ENCODE measurements at regions not wholly inside any gene's neighbourhood (a gene's known extent, or its start where the extent isn't known, plus 50 kb on each side); places are given as distances from the start of the nearest gene placed in this dataset.
"Not testable (repeated sequence)": the region's sequence is repeated elsewhere in the genome, so short reads cannot be mapped to it uniquely, and the experiment has no call there.

DNA sequence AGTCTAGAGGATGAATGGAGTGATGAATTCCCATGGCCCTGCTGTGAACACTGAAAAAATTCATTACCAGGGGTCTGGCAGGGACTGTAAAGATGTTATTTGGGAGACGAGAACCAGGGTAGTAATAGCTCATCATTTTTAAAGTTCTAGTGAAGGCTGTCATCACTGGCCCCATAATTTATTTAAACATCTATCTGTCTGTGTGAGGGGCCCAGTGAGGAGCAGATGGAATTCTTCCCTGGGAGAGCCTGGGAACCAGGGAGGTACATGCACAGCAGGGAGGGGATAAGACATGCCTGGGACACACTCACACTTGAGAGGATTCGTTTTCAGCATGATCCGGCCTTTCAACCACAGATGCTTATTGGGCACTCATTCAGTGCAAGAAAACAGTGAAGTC, 162.0 kb downstream of the PDGFRA start:
- ATAC-seq: no peak
- H3K27me3 Mint-ChIP-seq (ENCODE audit: low read depth): peaks cover 3% of the 10 kb centered on the region
- H3K9me3 Mint-ChIP-seq: no peaks in the 10 kb centered on the region
- H3K36me3 Mint-ChIP-seq (ENCODE audit: insufficient read depth): no peaks in the 10 kb centered on the region
- H3K4me3 Mint-ChIP-seq: no peak overlapping the region
- H3K4me1 Mint-ChIP-seq (ENCODE audit: low read depth): no peaks in the 10 kb centered on the region
- no peak for DNase-seq

DNA sequence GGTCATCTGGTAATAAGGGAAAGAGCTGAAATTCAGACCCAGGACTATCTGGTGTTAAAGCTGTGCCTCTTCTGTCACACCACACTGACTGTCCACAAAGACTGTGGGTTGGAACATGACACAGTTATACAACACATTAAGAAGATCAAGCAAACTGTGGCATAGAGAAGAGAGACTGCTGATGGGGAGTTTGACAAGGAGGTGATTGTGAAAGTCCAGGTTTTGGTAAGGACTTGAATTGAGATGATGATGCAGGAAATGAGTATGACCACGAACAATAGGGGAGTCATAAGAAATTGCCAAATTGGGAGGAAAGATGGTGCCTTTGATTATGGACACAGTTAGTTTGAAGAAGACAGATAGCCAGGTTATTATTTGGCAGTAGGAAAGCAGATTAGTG, 163.4 kb downstream of the PDGFRA start:
- ATAC-seq (no peak), DNase-seq (no peak)
- Mint-ChIP-seq H3K4me1 (ENCODE audit: low read depth) (no peaks in the 10 kb centered on the region), H3K27me3 (ENCODE audit: low read depth) (peaks cover 3% of the 10 kb centered on the region), H3K36me3 (ENCODE audit: insufficient read depth) (no peaks in the 10 kb centered on the region), H3K9me3 (no peaks in the 10 kb centered on the region), H3K4me3 (no peak overlapping the region)

DNA sequence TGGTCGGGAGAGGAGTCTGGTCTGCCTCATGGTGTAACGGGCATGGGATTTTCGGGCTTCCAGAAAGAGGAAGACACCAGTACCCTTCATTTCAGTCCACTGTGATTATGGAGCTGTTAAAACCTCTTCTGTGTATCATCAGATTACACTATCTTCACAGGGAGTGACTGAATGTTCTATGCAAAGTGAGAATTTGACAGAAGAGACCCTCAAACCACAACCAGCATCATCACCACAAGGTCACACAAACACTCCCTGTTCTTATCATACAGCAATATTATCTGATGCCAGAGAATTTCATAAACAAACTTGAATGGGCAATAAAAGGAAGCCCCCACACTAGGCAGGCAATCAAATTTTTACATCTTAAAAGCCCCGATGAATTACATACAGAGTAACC, 164.2 kb downstream of the PDGFRA start:
- Mint-ChIP-seq H3K9me3 (no peaks in the 10 kb centered on the region), H3K4me1 (ENCODE audit: low read depth) (no peaks in the 10 kb centered on the region), H3K4me3 (no peak overlapping the region), H3K27me3 (ENCODE audit: low read depth) (peaks cover 3% of the 10 kb centered on the region), H3K36me3 (ENCODE audit: insufficient read depth) (no peaks in the 10 kb centered on the region)
- ATAC-seq: no peak
- DNase-seq: no peak

DNA sequence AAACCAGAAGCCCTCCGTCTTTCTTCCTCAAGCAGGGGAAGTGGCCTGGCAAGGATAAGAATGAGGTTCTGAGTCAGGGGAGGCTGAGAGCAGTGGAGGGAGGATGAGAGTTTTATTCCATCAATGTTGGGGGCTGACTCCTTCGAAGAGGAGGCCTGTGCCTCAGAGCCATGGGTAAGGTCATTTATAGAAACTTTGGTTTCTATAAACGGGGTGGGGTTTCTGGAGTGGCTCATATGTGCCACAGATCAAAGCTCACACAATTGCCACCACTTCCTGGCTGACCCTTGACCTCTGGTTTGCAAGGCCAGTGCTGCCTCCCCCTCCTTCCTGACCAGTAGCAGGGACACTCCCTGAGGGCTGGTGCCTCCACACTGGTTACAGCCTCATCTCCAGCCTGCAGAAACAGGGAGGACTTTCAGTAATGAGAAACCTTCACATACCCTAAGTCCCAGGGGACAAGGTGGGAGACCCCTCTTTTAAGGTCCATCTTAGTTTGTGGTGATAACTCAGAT, 166.0 kb downstream of the PDGFRA start:
- no peaks in the 10 kb centered on the region for H3K9me3 Mint-ChIP-seq
- H3K27me3 Mint-ChIP-seq (ENCODE audit: low read depth): peaks cover 3% of the 10 kb centered on the region
- no peaks in the 10 kb centered on the region for H3K36me3 Mint-ChIP-seq (ENCODE audit: insufficient read depth)
- no peaks in the 10 kb centered on the region for H3K4me1 Mint-ChIP-seq (ENCODE audit: low read depth)
- DNase-seq (no peak), ATAC-seq (no peak)
- H3K4me3 Mint-ChIP-seq: no peak overlapping the region

DNA sequence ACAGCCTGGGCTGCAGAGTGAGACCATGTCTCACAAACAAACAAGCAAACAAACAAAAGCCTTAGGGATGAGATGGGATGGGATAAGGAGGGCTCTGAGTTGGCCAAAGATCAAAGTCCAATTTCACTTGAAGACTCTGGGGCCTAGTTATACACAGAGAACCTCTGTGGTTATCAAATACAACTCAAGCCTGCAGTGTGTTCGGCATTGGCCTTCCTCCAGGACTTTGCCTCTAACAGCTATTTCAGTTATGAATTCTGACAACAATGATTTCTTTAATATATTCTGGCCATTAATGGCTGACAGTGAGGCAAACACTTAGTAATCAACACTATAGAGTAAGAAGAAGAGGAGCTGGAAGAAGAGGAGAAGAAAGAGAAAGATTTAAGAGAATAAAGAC, 171.1 kb downstream of the PDGFRA start:
- H3K4me3 Mint-ChIP-seq: no peak overlapping the region
- ATAC-seq (no peak), DNase-seq (no peak)
- H3K36me3 Mint-ChIP-seq (ENCODE audit: insufficient read depth): no peaks in the 10 kb centered on the region
- no peaks in the 10 kb centered on the region for H3K9me3 Mint-ChIP-seq
- no peaks in the 10 kb centered on the region for H3K27me3 Mint-ChIP-seq (ENCODE audit: low read depth)
- no peaks in the 10 kb centered on the region for H3K4me1 Mint-ChIP-seq (ENCODE audit: low read depth)

DNA sequence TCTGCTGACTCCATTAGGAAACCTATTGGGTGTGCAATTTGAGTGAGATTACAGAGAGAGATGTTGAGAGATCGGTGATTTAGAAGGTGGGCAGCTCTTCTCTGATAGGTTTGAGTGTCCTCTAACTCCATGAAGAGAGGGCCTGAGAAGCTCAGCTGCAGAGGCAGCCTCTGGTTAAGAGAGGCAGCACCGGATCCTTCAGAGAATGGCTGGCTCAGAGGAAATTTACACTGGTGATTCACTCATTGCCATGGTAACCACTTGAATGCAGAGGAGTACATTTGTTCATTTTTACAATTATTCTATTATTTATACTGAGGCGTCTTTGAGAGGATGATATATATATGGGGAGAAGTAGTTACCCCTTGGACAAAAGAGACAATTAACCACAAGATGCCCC, 171.7 kb downstream of the PDGFRA start:
- Mint-ChIP-seq H3K36me3 (ENCODE audit: insufficient read depth) (no peaks in the 10 kb centered on the region), H3K4me1 (ENCODE audit: low read depth) (no peaks in the 10 kb centered on the region), H3K27me3 (ENCODE audit: low read depth) (no peaks in the 10 kb centered on the region), H3K4me3 (no peak overlapping the region), H3K9me3 (no peaks in the 10 kb centered on the region)
- no peak for DNase-seq
- ATAC-seq: no peak

DNA sequence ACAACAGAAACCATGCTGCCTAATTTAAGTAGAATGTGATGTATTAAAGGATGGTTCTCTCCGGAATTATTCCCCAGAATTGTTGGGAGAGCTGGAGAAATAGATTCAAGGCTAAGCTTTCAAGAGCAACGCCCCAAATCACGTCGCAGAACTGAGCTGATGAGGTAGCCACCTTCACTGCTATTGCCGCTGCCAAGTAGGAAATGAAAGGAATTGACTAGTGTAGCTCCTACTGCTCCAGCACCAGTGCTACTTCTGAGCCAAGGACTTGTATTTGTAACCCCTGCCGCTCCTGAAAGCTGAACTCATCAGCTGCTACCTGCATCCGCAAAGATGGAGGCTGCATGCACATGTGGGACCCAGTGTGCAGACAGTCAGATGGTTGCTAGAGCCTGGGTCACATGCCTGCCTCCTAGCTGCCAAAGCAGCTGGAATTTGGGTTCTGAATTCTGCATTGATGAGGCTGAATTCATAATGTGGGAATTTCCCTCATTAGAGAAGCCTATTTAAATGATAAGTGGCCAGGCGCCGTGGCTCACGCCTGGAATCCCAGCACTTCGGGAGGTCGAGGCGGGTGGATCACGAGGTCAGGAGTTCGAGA, 173.9 kb downstream of the PDGFRA start:
- H3K36me3 Mint-ChIP-seq (ENCODE audit: insufficient read depth): no peaks in the 10 kb centered on the region
- DNase-seq (no peak), ATAC-seq (no peak)
- no peak overlapping the region for H3K4me3 Mint-ChIP-seq
- H3K9me3 Mint-ChIP-seq: no peaks in the 10 kb centered on the region
- H3K4me1 Mint-ChIP-seq (ENCODE audit: low read depth): no peaks in the 10 kb centered on the region
- H3K27me3 Mint-ChIP-seq (ENCODE audit: low read depth): no peaks in the 10 kb centered on the region

DNA sequence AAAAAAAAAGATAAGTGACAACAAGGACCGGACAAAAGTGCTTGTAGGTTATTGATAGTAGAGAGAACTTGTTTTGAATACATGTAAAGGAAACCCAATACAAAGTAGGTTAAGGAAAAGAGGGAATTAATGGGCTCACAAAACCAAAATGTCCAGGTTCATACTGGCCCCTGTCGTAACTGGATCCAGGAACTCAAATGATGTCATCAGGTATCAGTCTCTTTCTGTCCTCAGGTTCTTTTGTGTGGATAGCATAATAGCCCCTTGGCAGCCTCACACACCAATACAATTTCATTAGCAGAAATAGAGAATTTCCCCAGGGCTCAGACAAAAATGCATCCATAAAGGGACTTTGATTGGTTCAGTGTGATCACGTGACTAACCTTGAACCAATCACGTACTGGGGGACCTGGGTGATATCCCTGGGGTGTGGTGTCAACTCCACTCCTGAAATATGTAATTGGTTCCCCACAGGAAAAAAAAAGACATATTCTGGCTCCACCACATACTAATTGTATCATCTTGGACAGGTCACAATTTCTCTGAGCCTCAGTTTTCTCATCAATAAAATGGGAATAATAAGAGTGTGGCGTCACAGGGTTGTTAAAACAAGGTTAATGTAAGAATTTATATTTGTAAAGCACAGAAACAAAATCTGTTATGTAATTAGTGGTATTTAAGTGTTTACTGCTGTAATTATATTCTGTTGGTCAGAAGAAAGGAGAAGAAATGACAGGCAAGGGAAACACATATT, 174.8 kb downstream of the PDGFRA start:
- H3K36me3 Mint-ChIP-seq (ENCODE audit: insufficient read depth): no peaks in the 10 kb centered on the region
- no peaks in the 10 kb centered on the region for H3K4me1 Mint-ChIP-seq (ENCODE audit: low read depth)
- H3K9me3 Mint-ChIP-seq: no peaks in the 10 kb centered on the region
- no peak for DNase-seq
- no peak for ATAC-seq
- no peaks in the 10 kb centered on the region for H3K27me3 Mint-ChIP-seq (ENCODE audit: low read depth)
- H3K4me3 Mint-ChIP-seq: no peak overlapping the region

DNA sequence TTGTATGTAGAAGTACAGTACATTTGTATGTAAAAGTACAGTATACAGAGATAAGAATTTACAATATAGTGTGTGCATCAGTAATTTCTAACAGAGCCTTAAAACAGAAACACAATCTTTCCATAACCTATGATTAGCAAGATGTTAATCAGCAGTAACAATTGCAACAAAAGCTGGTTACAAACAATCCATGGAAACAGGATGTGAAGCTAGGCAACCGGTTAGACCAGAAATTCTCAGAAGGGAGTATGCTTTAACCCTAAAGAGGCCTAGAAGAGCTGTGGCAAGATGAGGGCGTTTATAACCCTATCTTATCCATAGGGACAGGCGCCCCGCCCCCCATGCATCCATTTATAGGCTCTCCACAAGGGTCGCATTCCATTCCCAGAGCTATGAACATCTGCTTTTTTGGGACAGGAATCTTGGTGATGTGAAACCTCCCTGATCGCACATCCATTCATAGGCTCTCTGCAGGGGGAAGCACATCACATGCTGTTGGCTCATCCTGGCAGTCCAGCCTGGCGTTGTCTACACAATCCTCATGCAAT, 180.3 kb downstream of the PDGFRA start:
- H3K27me3 Mint-ChIP-seq (ENCODE audit: low read depth); H3K36me3 Mint-ChIP-seq (ENCODE audit: insufficient read depth); H3K4me1 Mint-ChIP-seq (ENCODE audit: low read depth); DNase-seq; H3K4me3 Mint-ChIP-seq; ATAC-seq; H3K9me3 Mint-ChIP-seq: not testable (repeated sequence)

DNA sequence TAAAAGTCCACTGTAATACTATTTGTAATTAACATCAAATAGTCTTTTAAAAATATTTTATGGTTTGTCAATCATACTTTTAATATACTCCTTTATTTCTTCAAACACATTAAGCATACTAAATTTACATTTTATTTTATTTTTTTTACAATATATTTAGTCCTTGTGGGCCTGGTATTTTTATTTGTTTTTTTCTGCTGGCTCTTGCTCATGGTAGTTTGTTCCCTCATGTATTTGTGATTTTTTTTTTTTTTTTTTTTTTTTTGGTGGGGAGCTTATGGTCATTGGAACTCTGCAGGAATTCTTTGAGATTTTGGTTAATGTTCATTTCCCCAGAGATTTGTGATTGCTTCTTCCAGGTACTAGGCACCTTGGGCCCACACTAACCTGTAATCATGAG, 185.5 kb downstream of the PDGFRA start:
- H3K27me3 Mint-ChIP-seq (ENCODE audit: low read depth): peaks cover 3% of the 10 kb centered on the region
- peaks cover 10% of the 10 kb centered on the region for H3K9me3 Mint-ChIP-seq
- H3K4me3 Mint-ChIP-seq: no peak overlapping the region
- ATAC-seq (no peak), DNase-seq (no peak)
- H3K4me1 Mint-ChIP-seq (ENCODE audit: low read depth): no peaks in the 10 kb centered on the region
- H3K36me3 Mint-ChIP-seq (ENCODE audit: insufficient read depth): no peaks in the 10 kb centered on the region

DNA sequence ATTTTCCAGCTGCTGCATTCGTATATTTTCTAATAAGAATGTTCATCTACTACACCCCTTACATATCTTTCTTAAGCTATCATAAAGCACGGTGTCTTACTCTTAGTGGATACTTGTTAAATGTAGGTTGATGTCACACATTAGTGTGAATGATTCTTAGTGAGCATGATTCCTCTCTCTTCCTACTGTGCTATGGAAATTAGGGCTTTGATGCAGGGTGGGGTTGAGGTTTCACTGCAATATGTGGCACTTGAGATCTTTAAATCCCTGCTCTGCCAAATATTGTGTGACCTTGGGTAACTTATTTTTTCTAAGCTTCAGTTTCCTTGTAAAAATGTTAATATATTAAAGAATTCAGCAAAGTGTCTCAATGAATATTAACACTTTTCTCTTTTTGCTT, 188.4 kb downstream of the PDGFRA start:
- Mint-ChIP-seq H3K4me1 (ENCODE audit: low read depth) (no peaks in the 10 kb centered on the region), H3K9me3 (peaks cover 10% of the 10 kb centered on the region), H3K36me3 (ENCODE audit: insufficient read depth) (no peaks in the 10 kb centered on the region), H3K27me3 (ENCODE audit: low read depth) (peaks cover 3% of the 10 kb centered on the region), H3K4me3 (no peak overlapping the region)
- no peak for DNase-seq
- ATAC-seq: no peak

DNA sequence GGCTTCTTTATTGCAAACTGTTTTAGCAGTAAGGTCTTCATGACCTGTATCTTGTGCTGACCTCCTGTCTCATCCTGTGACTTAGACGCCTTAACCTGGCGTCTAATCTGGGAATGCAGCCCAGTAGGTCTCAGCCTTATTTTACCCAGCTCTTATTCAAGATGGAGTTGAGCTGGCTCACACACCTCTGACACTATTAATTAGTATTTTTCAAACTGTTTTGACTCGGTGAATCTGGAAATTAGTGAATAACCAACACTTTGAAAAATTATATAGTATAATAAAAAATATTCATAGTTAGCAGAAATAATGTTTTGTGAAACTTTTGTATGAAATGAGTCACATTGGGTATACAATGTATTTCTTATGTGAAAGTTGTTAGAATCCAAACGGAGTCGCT, 189.4 kb downstream of the PDGFRA start:
- no peak for DNase-seq
- Mint-ChIP-seq H3K4me1 (ENCODE audit: low read depth) (no peaks in the 10 kb centered on the region), H3K4me3 (no peak overlapping the region), H3K36me3 (ENCODE audit: insufficient read depth) (no peaks in the 10 kb centered on the region), H3K27me3 (ENCODE audit: low read depth) (peaks cover 3% of the 10 kb centered on the region), H3K9me3 (peaks cover 8% of the 10 kb centered on the region)
- no peak for ATAC-seq

DNA sequence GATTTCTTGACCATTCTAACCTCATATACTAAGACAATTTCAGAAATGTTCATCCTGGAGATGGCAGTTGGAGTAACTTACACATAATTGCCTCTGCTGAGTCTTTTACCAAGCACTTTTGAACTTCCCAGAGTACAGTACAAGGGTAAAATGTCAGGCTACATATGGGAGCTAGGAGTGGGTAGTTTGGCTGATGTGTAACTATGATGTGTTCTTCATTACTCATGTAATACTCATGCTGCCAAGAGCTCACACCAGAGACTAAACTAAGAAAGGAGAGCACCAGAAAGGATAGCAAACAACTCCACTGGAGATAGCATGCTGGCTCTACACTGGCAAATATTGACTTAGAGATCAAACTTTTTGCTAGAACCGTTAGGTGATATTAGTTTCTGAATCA, 194.0 kb downstream of the PDGFRA start:
- Mint-ChIP-seq H3K27me3 (ENCODE audit: low read depth) (peaks cover 4% of the 10 kb centered on the region), H3K4me1 (ENCODE audit: low read depth) (no peaks in the 10 kb centered on the region), H3K36me3 (ENCODE audit: insufficient read depth) (no peaks in the 10 kb centered on the region), H3K4me3 (no peak overlapping the region), H3K9me3 (no peaks in the 10 kb centered on the region)
- DNase-seq: no peak
- no peak for ATAC-seq

DNA sequence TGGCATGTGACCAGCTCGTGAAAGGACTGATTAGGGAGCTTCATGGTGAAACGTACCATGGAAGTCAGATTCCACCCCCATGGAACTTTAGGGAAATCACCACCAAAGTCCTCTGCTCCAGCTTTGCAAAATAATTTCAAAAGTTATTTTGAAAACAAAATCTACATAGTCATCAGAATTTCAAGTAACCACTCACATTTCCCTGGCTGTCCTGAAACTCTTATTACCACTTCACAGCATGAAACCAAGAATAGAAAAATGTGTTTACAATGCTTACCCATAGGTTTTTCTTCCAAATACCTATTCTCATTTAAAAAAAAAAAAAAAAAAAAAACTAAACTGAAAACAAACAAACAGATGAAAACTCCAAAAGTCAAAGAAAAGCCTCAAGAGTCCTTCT, 198.7 kb downstream of the PDGFRA start:
- Mint-ChIP-seq H3K4me1 (ENCODE audit: low read depth) (no peaks in the 10 kb centered on the region), H3K4me3 (no peak overlapping the region), H3K27me3 (ENCODE audit: low read depth) (peaks cover 13% of the 10 kb centered on the region), H3K36me3 (ENCODE audit: insufficient read depth) (no peaks in the 10 kb centered on the region), H3K9me3 (no peaks in the 10 kb centered on the region)
- no peak for ATAC-seq
- no peak for DNase-seq

DNA sequence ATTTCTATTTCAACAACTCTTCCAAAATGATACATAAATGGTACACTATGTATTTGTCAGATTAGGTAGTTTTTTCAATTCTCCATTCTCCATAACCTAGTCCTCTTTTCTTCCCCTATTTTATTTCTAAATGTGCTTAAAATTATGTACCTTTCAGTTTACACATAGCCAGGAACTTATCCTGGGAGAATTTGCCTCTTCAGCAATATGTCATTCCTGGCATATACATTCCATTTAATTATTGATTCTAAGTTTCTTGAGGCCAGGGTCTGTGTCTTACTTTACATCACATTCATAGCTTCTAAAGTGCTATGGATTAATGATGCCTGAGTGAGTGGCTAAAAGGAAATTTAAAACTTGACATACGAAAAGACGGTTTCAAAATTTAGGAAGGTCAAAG, 199.8 kb downstream of the PDGFRA start:
- no peak overlapping the region for H3K4me3 Mint-ChIP-seq
- ATAC-seq: no peak
- H3K9me3 Mint-ChIP-seq: no peaks in the 10 kb centered on the region
- H3K27me3 Mint-ChIP-seq (ENCODE audit: low read depth): peaks cover 13% of the 10 kb centered on the region
- no peaks in the 10 kb centered on the region for H3K36me3 Mint-ChIP-seq (ENCODE audit: insufficient read depth)
- no peak for DNase-seq
- no peaks in the 10 kb centered on the region for H3K4me1 Mint-ChIP-seq (ENCODE audit: low read depth)
